ENCODE measurements at regions not wholly inside any gene's neighbourhood (a gene's known extent, or its start where the extent isn't known, plus 50 kb on each side); places are given as distances from the start of the nearest gene placed in this dataset.
"Not testable (repeated sequence)": the region's sequence is repeated elsewhere in the genome, so short reads cannot be mapped to it uniquely, and the experiment has no call there.

- H3K27me3 Mint-ChIP-seq (ENCODE audit: insufficient read depth), result no peaks in the 10 kb centered on the region
- no peak overlapping the region for H3K27ac Mint-ChIP-seq
- H3K4me3 Mint-ChIP-seq, result no peak overlapping the region
Measured at GRCh38 chrX:47776292-47777006, 60.3 kb upstream of the ZNF81 start.

GRCh38 chrX:47772764-47773163, 63.9 kb upstream of the ZNF81 start:
- Mint-ChIP-seq H3K4me3 (no peak overlapping the region), H3K9me3 (no peaks in the 10 kb centered on the region), H3K27ac (no peak overlapping the region), H3K36me3 (ENCODE audit: low read depth) (no peaks in the 10 kb centered on the region), H3K4me1 (ENCODE audit: low read depth) (no peaks in the 10 kb centered on the region), H3K27me3 (ENCODE audit: insufficient read depth) (no peaks in the 10 kb centered on the region)
- DNase-seq (ENCODE audit: low spot score), result no peak
- intact Hi-C loops (cut with micrococcal nuclease), result no loop called here

More at GRCh38 chrX:47776292-47777006, 60.3 kb upstream of the ZNF81 start:
- H3K36me3 Mint-ChIP-seq (ENCODE audit: low read depth), result no peaks in the 10 kb centered on the region
- no peaks in the 10 kb centered on the region for H3K4me1 Mint-ChIP-seq (ENCODE audit: low read depth)
- H3K9me3 Mint-ChIP-seq, result no peaks in the 10 kb centered on the region
- no peak for DNase-seq (ENCODE audit: low spot score)
- intact Hi-C loops (cut with micrococcal nuclease), result no loop called here

- H3K4me1 Mint-ChIP-seq (ENCODE audit: low read depth), result no peaks in the 10 kb centered on the region
- H3K4me3 Mint-ChIP-seq, result no peak overlapping the region
- H3K27ac Mint-ChIP-seq, result no peak overlapping the region
- DNase-seq (ENCODE audit: low spot score), result no peak
- no peaks in the 10 kb centered on the region for H3K9me3 Mint-ChIP-seq
- no peaks in the 10 kb centered on the region for H3K27me3 Mint-ChIP-seq (ENCODE audit: insufficient read depth)
- intact Hi-C loops (cut with micrococcal nuclease), result no loop called here
- H3K36me3 Mint-ChIP-seq (ENCODE audit: low read depth), result no peaks in the 10 kb centered on the region
Measured at GRCh38 chrX:47771473-47771872, 65.2 kb upstream of the ZNF81 start.

GRCh38 chrX:47762826-47763225, 73.9 kb upstream of the ZNF81 start:
- H3K27me3 Mint-ChIP-seq (ENCODE audit: insufficient read depth); H3K36me3 Mint-ChIP-seq (ENCODE audit: low read depth); H3K4me3 Mint-ChIP-seq; H3K27ac Mint-ChIP-seq; DNase-seq (ENCODE audit: low spot score); H3K9me3 Mint-ChIP-seq; intact Hi-C loops (cut with micrococcal nuclease); H3K4me1 Mint-ChIP-seq (ENCODE audit: low read depth): not testable (repeated sequence)

- intact Hi-C loops (cut with micrococcal nuclease), result no loop called here
Measured at GRCh38 chrX:47752685-47753084, 84.0 kb upstream of the ZNF81 start.

GRCh38 chrX:47751670-47752069, 85.0 kb upstream of the ZNF81 start:
- no peaks in the 10 kb centered on the region for H3K9me3 Mint-ChIP-seq
- intact Hi-C loops (cut with micrococcal nuclease), result loop anchor here (1.0 kb wide), 1 partner anchor 189 kb away; no protein-coding TSS in a partner anchor
- no peaks in the 10 kb centered on the region for H3K4me1 Mint-ChIP-seq (ENCODE audit: low read depth)
- H3K36me3 Mint-ChIP-seq (ENCODE audit: low read depth), result no peaks in the 10 kb centered on the region
- peak overlapping the region; percentile 55 for H3K27ac Mint-ChIP-seq
- no peak for DNase-seq (ENCODE audit: low spot score)
- H3K27me3 Mint-ChIP-seq (ENCODE audit: insufficient read depth), result peaks cover 2% of the 10 kb centered on the region
- no peak overlapping the region for H3K4me3 Mint-ChIP-seq

More at GRCh38 chrX:47752685-47753084, 84.0 kb upstream of the ZNF81 start:
- Mint-ChIP-seq H3K27me3 (ENCODE audit: insufficient read depth) (peaks cover 2% of the 10 kb centered on the region), H3K9me3 (no peaks in the 10 kb centered on the region), H3K36me3 (ENCODE audit: low read depth) (no peaks in the 10 kb centered on the region), H3K4me3 (no peak overlapping the region), H3K27ac (no peak overlapping the region), H3K4me1 (ENCODE audit: low read depth) (no peaks in the 10 kb centered on the region)
- DNase-seq (ENCODE audit: low spot score), result no peak

- no peaks in the 10 kb centered on the region for H3K36me3 Mint-ChIP-seq (ENCODE audit: low read depth)
- H3K4me1 Mint-ChIP-seq (ENCODE audit: low read depth), result no peaks in the 10 kb centered on the region
- no peak overlapping the region for H3K27ac Mint-ChIP-seq
- H3K9me3 Mint-ChIP-seq, result no peaks in the 10 kb centered on the region
- H3K27me3 Mint-ChIP-seq (ENCODE audit: insufficient read depth), result peaks cover 2% of the 10 kb centered on the region
- intact Hi-C loops (cut with micrococcal nuclease), result no loop called here
- H3K4me3 Mint-ChIP-seq, result no peak overlapping the region
- DNase-seq (ENCODE audit: low spot score), result no peak
Measured at GRCh38 chrX:47749185-47749967, 87.3 kb upstream of the ZNF81 start.

- peaks cover 2% of the 10 kb centered on the region for H3K27me3 Mint-ChIP-seq (ENCODE audit: insufficient read depth)
- no peaks in the 10 kb centered on the region for H3K9me3 Mint-ChIP-seq
- no peak overlapping the region for H3K27ac Mint-ChIP-seq
- DNase-seq (ENCODE audit: low spot score), result no peak
- intact Hi-C loops (cut with micrococcal nuclease), result no loop called here
- H3K36me3 Mint-ChIP-seq (ENCODE audit: low read depth), result no peaks in the 10 kb centered on the region
- H3K4me1 Mint-ChIP-seq (ENCODE audit: low read depth), result no peaks in the 10 kb centered on the region
- peak overlapping the region; percentile 29 for H3K4me3 Mint-ChIP-seq
Measured at GRCh38 chrX:47748576-47748975, 88.1 kb upstream of the ZNF81 start.

- Mint-ChIP-seq H3K4me1 (ENCODE audit: low read depth) (no peaks in the 10 kb centered on the region), H3K4me3 (no peak overlapping the region), H3K36me3 (ENCODE audit: low read depth) (no peaks in the 10 kb centered on the region), H3K9me3 (no peaks in the 10 kb centered on the region), H3K27me3 (ENCODE audit: insufficient read depth) (peaks cover 2% of the 10 kb centered on the region), H3K27ac (no peak overlapping the region)
- no peak for DNase-seq (ENCODE audit: low spot score)
- intact Hi-C loops (cut with micrococcal nuclease), result no loop called here
Measured at GRCh38 chrX:47746446-47746845, 87.5 kb upstream of the UXT start.

- Mint-ChIP-seq H3K9me3 (no peaks in the 10 kb centered on the region), H3K4me1 (ENCODE audit: low read depth) (no peaks in the 10 kb centered on the region), H3K27me3 (ENCODE audit: insufficient read depth) (peaks cover 2% of the 10 kb centered on the region), H3K36me3 (ENCODE audit: low read depth) (no peaks in the 10 kb centered on the region), H3K4me3 (no peak overlapping the region), H3K27ac (no peak overlapping the region)
- intact Hi-C loops (cut with micrococcal nuclease), result no loop called here
- no peak for DNase-seq (ENCODE audit: low spot score)
Measured at GRCh38 chrX:47745416-47745815, 86.4 kb upstream of the UXT start.

- Mint-ChIP-seq H3K4me3 (no peak overlapping the region), H3K27me3 (ENCODE audit: insufficient read depth) (peaks cover 1% of the 10 kb centered on the region), H3K27ac (no peak overlapping the region), H3K4me1 (ENCODE audit: low read depth) (no peaks in the 10 kb centered on the region), H3K9me3 (no peaks in the 10 kb centered on the region), H3K36me3 (ENCODE audit: low read depth) (no peaks in the 10 kb centered on the region)
- DNase-seq (ENCODE audit: low spot score), result no peak
- intact Hi-C loops (cut with micrococcal nuclease), result no loop called here
Measured at GRCh38 chrX:47743504-47743903, 84.5 kb upstream of the UXT start.

- DNase-seq (ENCODE audit: low spot score); H3K27ac Mint-ChIP-seq; H3K4me1 Mint-ChIP-seq (ENCODE audit: low read depth); H3K27me3 Mint-ChIP-seq (ENCODE audit: insufficient read depth); H3K36me3 Mint-ChIP-seq (ENCODE audit: low read depth); H3K9me3 Mint-ChIP-seq; H3K4me3 Mint-ChIP-seq; intact Hi-C loops (cut with micrococcal nuclease): not testable (repeated sequence)
Measured at GRCh38 chrX:47738870-47739269, 79.9 kb upstream of the UXT start.

- H3K4me3 Mint-ChIP-seq, result no peak overlapping the region
- DNase-seq (ENCODE audit: low spot score), result peak; percentile 0
- H3K27ac Mint-ChIP-seq, result no peak overlapping the region
- no peaks in the 10 kb centered on the region for H3K36me3 Mint-ChIP-seq (ENCODE audit: low read depth)
- H3K9me3 Mint-ChIP-seq, result no peaks in the 10 kb centered on the region
- intact Hi-C loops (cut with micrococcal nuclease), result loop anchor here (2.0 to 5.0 kb wide), 2 partner anchors 61 to 161 kb away; no protein-coding TSS in a partner anchor
- H3K27me3 Mint-ChIP-seq (ENCODE audit: insufficient read depth), result peaks cover 2% of the 10 kb centered on the region
- H3K4me1 Mint-ChIP-seq (ENCODE audit: low read depth), result no peaks in the 10 kb centered on the region
Measured at GRCh38 chrX:47723689-47724088, 64.7 kb upstream of the UXT start.
